ENCODE measurements at regions not wholly inside any gene's neighbourhood (a gene's known extent, or its start where the extent isn't known, plus 50 kb on each side); places are given as distances from the start of the nearest gene placed in this dataset.
"Not testable (repeated sequence)": the region's sequence is repeated elsewhere in the genome, so short reads cannot be mapped to it uniquely, and the experiment has no call there.

GRCh38 chr17:52883907-52884491, 725.5 kb upstream of the CA10 start:
- not testable (repeated sequence) for DNase-seq (ENCODE audit: extremely low read depth in 1 of 11, low read depth in 9 of 11, low spot score in 4 of 11)

- not testable (repeated sequence) for DNase-seq (ENCODE audit: extremely low read depth in 1 of 11, low read depth in 9 of 11, low spot score in 4 of 11)
Observed at GRCh38 chr17:52846767-52847166, 688.3 kb upstream of the CA10 start.

DNA sequence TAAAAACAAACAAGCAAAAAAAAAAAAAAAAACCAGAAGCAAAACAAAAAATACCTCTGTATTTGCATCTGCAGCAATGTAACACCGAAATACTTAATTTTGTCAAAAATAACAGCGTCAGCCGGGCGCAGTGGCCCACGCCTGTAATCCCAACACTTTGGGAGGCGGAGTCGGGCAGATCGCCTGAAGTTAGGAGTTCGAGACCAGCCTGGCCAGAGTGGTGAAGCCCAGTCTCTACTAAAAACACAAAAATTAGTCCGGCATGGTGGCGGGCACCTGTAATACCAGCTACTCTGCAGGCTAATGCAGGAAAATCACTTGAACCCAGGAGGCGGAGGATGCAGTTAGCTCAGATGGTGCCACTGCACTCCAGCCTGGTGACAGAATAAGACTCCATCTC, 683.5 kb upstream of the CA10 start:
- no peak for DNase-seq (ENCODE audit: extremely low read depth in 1 of 11, low read depth in 9 of 11, low spot score in 4 of 11)

DNA sequence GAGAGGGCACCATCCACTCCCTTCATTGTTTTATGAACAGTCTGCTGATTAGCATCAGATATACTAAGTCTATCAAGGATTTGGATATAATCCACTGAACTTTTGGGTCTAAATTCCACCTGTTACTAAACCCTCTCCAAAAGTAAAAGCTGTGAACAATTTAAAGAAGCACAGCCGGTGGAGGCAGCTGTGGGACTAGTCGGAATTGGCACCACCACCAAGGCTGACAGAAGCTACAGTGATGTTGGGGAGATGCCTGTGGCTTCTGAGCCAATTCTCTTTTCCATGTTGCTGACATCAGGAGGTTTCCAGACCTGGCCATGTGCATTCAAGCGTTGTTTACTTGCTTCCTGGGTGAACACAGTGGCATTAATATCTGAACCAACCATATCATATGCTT, 679.0 kb upstream of the CA10 start:
- DNase-seq (ENCODE audit: extremely low read depth in 1 of 11, low read depth in 9 of 11, low spot score in 4 of 11) = no peak

GRCh38 chr17:52831536-52831935, 673.0 kb upstream of the CA10 start:
- DNase-seq (ENCODE audit: extremely low read depth in 1 of 11, low read depth in 9 of 11, low spot score in 4 of 11) = no peak

DNA sequence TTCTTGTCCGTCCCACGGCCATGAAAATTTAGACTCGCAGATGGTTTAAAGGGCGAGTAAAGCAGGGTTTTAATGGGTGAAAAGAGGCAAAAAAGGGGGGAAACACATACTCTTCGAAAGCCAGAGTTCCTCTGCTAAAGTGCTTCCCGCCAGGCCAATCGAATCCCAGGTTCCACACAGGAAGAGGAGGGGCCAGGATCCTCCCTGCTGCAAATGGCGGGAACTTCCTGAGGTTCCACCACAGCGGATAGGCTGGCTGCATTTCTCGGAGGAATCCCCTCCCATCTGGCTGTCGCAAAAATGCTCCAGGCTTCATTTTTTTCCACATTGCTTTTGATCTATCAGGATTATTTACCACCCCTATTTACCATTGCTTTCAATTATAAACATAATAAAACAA, 670.1 kb upstream of the CA10 start:
- DNase-seq (ENCODE audit: extremely low read depth in 1 of 11, low read depth in 9 of 11, low spot score in 4 of 11) = no peak

DNA sequence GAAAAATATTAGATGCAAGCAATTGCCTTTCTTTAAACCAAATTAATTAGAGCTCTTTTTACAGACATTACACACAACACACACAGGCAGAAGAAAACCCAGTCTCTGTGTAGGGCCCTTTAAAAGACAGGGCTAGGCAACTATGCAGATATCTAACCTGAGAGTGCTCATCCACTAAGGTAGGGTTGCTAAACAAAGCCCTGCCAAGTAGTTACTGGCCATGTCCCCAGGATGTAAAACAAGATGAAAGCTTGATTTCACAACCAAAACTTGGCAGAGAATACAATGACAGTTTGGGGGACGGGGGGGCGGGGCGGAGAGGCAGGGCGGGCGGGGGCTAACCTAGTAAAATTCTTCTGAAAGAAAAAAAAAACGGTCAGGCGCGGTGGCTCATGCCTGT, 669.0 kb upstream of the CA10 start:
- DNase-seq (ENCODE audit: extremely low read depth in 1 of 11, low read depth in 9 of 11, low spot score in 4 of 11) = no peak

- no peak for DNase-seq (ENCODE audit: extremely low read depth in 1 of 11, low read depth in 9 of 11, low spot score in 4 of 11)
Observed at GRCh38 chr17:52824542-52824941, 666.0 kb upstream of the CA10 start.

GRCh38 chr17:52823155-52823554, 664.6 kb upstream of the CA10 start:
- DNase-seq (ENCODE audit: extremely low read depth in 1 of 11, low read depth in 9 of 11, low spot score in 4 of 11) = no peak

DNA sequence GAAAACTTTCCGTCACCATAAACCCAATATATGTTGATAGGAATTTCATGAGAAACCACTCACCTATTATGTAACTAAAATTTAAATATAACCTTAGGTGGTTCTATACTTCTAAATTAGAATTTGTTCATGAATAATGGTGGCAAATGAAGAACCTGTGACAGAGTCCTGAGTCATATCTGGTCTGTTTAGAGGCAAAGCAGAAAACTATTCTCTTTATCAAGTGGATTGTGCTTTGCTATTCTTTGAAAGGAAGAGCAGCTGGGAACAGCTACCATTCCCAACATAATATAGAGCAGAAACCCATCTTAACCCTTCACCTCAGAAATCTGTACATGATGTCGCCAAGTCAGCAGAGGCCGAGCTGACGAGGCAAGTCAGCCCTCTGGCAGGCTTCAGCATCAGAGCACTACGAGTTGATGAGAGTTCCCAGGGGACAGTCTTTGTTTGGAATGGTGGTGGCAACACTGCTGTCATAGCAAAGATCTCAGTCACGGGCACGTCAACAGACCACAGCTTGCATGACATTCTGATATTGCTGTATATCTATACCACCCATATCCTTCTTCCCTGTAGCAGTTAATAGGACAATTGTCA, 631.9 kb upstream of the CA10 start:
- DNase-seq (ENCODE audit: extremely low read depth in 1 of 11, low read depth in 9 of 11, low spot score in 4 of 11) = no peak

- no peak for DNase-seq (ENCODE audit: extremely low read depth in 1 of 11, low read depth in 9 of 11, low spot score in 4 of 11)
Observed at GRCh38 chr17:52789829-52790228, 631.3 kb upstream of the CA10 start.

GRCh38 chr17:52776234-52776633, 617.7 kb upstream of the CA10 start:
- no peak for DNase-seq (ENCODE audit: extremely low read depth in 1 of 11, low read depth in 9 of 11, low spot score in 4 of 11)

- DNase-seq (ENCODE audit: extremely low read depth in 1 of 11, low read depth in 9 of 11, low spot score in 4 of 11) = no peak
Observed at GRCh38 chr17:52762794-52763167, 604.3 kb upstream of the CA10 start.

DNA sequence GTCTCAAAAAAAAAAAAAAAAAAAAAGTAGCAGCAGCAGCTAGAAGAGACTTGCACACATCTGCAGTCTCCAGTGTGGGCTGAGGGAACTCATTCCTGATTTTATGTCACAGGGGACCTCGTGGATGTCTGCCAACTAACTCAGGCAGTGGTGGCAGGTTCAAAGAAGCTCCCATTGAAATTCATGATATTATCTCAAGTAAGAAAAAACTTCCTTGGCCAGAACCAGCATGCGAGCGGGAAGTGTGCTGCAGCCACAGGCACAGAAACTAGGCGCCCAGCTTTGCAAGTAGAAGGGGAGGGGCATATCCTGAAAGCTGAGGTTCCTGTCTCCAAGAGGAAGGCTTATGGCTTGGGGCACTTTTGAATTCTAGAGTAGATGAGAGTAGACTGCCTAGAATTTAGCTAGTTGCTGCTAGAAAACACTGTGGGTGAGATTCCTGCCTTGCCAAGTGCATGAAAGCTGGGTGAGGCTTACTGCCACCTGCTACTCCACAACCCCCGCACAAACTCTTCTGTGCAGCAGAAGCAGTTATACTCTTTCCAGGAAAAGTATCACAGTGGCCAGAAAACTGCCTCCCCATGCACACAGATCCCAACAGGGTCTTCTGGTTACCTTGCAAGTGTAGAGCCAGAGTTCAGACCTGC, 603.8 kb upstream of the CA10 start:
- no peak for DNase-seq (ENCODE audit: extremely low read depth in 1 of 11, low read depth in 9 of 11, low spot score in 4 of 11)

- no peak for DNase-seq (ENCODE audit: extremely low read depth in 1 of 11, low read depth in 9 of 11, low spot score in 4 of 11)
Observed at GRCh38 chr17:52759864-52760263, 601.4 kb upstream of the CA10 start.

- no peak for DNase-seq (ENCODE audit: extremely low read depth in 1 of 11, low read depth in 9 of 11, low spot score in 4 of 11)
Observed at GRCh38 chr17:52758481-52758880, 600.0 kb upstream of the CA10 start.

DNA sequence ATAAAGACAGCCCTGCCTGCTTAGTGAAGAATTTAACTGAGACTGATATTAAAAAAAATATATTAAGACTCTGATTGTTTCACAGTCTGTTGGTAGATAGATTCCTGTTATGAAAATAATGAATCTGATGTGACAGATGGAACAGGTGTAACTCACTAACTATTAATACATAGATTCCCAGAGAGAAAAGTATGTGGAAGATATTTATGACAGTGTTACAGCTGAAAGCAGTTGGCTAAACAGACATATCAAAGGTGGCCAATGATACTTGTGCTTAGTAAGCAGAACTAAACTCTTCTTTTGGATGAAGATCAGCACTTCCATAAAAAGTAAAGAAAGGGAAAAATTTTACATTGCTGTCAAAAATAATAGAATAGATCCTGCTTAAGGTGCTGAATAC, 598.2 kb upstream of the CA10 start:
- no peak for DNase-seq (ENCODE audit: extremely low read depth in 1 of 11, low read depth in 9 of 11, low spot score in 4 of 11)

- no peak for DNase-seq (ENCODE audit: extremely low read depth in 1 of 11, low read depth in 9 of 11, low spot score in 4 of 11)
Observed at GRCh38 chr17:52754838-52755237, 596.3 kb upstream of the CA10 start.

DNA sequence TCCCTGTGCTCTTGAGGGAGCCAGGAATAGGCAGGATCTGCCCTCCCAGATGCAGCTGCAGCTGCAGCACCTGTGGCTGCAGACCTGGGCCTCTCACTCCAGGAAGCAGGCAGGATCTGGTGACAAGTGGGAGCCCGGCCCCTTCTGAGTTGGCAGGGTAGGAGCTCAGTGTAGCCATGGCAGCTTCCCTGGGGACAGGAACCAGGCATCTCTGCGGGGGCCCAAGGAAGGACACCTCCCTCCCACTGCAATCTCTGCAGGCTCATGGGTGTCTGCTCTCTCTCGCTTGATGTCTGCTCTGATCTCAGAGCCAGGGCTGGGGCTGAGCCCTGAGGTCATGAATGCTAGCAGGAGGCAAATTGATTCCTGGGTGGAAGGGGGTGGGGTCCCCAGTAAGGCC, 592.5 kb upstream of the CA10 start:
- no peak for DNase-seq (ENCODE audit: extremely low read depth in 1 of 11, low read depth in 9 of 11, low spot score in 4 of 11)

DNA sequence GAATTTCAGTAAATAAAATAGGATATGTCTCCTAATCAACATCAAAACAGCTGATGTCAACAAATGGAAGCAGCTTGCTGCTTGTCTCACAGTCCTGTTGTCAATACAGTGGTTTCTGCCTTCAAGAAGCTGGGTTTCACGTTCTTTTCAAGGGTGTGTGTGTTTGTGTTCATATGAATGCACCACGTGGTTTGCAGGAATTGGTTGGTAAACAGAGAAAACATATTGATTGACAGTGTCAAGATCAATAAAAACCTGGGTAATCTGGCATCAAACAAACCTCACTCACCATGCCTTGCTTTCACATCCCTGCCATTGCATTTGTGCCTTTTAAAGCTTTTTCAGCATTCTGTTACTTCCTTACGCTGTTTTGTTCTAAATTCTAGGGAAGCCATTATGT, 585.7 kb upstream of the CA10 start:
- no peak for DNase-seq (ENCODE audit: extremely low read depth in 1 of 11, low read depth in 9 of 11, low spot score in 4 of 11)

DNA sequence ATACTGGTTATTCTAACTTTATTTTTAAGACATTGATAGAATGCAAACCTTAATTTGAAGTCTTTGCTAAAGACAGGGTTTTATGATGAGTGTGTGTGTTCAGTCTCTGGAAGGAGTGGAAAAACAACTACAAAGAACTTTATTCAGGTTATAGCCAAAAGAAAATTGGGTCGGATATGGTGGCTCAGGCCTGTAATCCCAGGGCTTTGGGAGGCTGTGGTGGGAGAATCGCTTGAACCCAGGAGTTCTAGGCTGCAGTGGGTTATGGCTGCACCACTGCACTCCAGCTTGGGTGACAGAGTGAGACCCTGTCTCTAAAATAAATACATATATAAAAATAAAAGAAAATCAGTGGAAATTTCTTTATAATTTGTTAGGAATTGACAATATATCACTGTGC, 581.5 kb upstream of the CA10 start:
- DNase-seq (ENCODE audit: extremely low read depth in 1 of 11, low read depth in 9 of 11, low spot score in 4 of 11) = no peak

Data from renal cortex interstitium (tissue), 11 donors.